ENCODE measurements at regions not wholly inside any gene's neighbourhood (a gene's known extent, or its start where the extent isn't known, plus 50 kb on each side); places are given as distances from the start of the nearest gene placed in this dataset.
"Not testable (repeated sequence)": the region's sequence is repeated elsewhere in the genome, so short reads cannot be mapped to it uniquely, and the experiment has no call there.

DNA sequence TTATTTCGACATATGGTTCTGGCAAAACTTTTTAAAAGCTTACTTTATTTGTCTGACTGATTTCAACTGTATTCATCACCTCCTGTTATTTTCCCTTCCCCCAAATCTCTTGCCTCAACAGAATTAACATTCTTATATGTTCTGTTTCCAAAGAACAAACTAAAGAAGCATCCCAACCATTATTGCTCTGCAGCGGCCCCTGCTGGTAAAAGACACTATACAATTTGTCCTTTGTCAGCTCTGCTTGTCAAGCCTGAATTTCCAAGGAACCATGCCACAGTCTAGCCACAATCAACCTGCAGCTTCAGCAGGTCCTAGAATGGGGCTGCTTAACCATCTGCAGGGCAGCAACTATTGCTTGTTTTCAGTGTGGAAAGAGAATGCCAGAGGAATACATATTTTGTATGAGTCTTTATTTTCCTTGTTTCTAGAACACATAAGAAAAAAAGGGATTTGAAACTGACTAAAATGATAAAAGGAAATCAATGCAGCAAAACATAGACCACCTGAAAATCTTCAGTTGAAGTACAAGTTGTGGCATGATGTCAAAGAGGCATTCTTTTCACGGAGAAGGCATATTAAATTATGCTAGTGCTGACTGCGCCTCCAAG lies 845.3 kb downstream of the DIAPH3 start:
- DNase-seq (ENCODE audit: low read depth) = peak; percentile 13
- peak; percentile 80 for TF ChIP-seq CTCF (IDR thresholded peaks at IDR 0.05; ENCODE audit: control insufficient read depth, extremely low read depth, insufficient read depth)
- H3K4me3 ChIP-seq (ENCODE audit: low read depth, low read length) = no peak overlapping the region

DNA sequence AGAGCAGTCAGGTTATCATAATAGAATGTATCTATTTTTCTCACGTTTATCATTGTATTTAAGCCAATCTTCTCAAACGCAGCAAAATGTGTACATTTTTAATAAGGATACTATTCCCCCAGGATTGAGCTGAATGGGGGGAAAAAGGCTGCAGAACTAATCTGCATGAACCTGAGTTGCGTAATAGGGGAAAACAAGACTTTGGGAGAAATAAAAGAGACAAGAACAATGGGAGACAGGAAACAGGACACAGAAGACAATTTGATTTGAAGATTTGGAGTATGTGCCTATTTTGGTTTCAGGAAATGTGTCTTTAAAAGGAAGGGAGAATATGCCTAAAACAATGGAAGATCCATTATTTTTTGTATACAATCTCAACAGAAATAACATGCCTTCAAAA lies 844.5 kb downstream of the DIAPH3 start:
- DNase-seq (ENCODE audit: low read depth) = no peak
- TF ChIP-seq CTCF (IDR thresholded peaks at IDR 0.05; ENCODE audit: control insufficient read depth, extremely low read depth, insufficient read depth) = no peak

DNA sequence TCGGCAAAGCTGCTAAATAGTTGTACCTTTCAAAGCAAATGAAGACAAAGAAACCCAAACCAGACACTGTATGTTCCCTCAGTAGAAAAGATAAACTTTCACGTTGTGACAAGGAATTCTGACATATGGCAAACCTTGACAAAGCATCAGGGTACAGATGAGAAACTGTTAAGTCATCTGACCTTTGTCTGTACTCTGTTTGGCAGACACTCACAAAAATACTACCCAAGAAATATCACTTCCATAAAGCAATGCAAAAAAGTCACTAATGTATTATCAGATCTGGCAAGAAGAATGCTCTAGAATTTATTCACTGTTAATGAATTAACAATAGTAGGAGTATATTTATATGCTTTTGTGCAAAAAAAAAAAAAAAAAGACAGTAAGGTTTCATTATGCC lies 843.7 kb downstream of the DIAPH3 start:
- TF ChIP-seq CTCF (IDR thresholded peaks at IDR 0.05; ENCODE audit: control insufficient read depth, extremely low read depth, insufficient read depth) = no peak

More for the DNA sequence above, 844.5 kb downstream of the DIAPH3 start:
- no peak overlapping the region for H3K4me3 ChIP-seq (ENCODE audit: low read depth, low read length)

DNA sequence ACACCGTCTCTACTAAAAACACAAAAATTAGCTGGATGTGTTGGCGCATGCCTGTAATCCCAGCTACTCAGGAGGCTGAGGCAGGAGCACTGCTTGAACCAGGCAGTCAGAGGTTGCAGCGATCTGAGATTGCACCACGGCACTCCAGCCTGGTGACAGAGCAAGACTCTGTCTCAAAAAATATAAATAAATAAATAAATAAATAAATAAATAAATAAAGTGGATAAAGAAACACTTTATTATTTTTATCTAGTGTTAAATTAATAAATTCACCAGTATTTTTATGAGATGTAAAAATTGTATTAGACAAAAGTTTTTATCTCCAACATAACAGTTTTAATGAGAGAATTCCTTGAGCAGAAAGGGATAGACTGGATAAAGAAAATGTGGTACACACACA lies 839.3 kb downstream of the DIAPH3 start:
- DNase-seq (ENCODE audit: low read depth); H3K4me3 ChIP-seq (ENCODE audit: low read depth, low read length): not testable (repeated sequence)

More for the DNA sequence above, 843.7 kb downstream of the DIAPH3 start:
- no peak for DNase-seq (ENCODE audit: low read depth)
- H3K4me3 ChIP-seq (ENCODE audit: low read depth, low read length) = no peak overlapping the region

GRCh38 chr13:59326717-59327116 lies 837.0 kb downstream of the DIAPH3 start:
- DNase-seq (ENCODE audit: low read depth) = no peak
- no peak for TF ChIP-seq CTCF (IDR thresholded peaks at IDR 0.05; ENCODE audit: control insufficient read depth, extremely low read depth, insufficient read depth)
- no peak overlapping the region for H3K4me3 ChIP-seq (ENCODE audit: low read depth, low read length)

GRCh38 chr13:59330764-59331163 lies 833.0 kb downstream of the DIAPH3 start:
- DNase-seq (ENCODE audit: low read depth) = no peak
- TF ChIP-seq CTCF (IDR thresholded peaks at IDR 0.05; ENCODE audit: control insufficient read depth, extremely low read depth, insufficient read depth) = no peak
- no peak overlapping the region for H3K4me3 ChIP-seq (ENCODE audit: low read depth, low read length)

DNA sequence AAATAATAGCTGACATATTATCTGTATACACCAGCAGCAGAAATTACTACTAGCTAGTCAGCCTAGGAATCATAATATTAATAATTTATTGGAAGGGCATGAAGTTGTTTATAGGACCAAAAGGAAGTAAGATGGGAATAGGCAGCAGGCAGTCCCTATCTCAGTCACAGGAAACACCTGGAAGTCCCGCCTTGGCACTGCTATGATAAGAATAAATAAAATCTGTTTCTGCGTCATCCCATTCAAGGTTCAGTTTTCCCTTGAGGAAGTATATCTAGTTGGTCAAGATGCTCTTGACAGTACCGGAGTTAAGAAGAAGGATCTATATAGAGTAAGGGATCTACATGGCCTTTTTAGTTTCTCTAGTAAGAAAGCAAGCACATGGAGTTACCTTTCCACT lies 830.8 kb downstream of the DIAPH3 start:
- TF ChIP-seq CTCF (IDR thresholded peaks at IDR 0.05; ENCODE audit: control insufficient read depth, extremely low read depth, insufficient read depth) = no peak
- no peak overlapping the region for H3K4me3 ChIP-seq (ENCODE audit: low read depth, low read length)
- DNase-seq (ENCODE audit: low read depth) = no peak

All from LNCaP clone FGC (cell line).